Heart left ventricle (tissue), 16 donors: ENCODE measurements at regions not wholly inside any gene's neighbourhood (a gene's known extent, or its start where the extent isn't known, plus 50 kb on each side); places are given as distances from the start of the nearest gene placed in this dataset.

Source experiments
- ATAC-seq, 4 donors: fragments of 200-7000 bp; cut with Tn5 transposase; one replicate each; pipeline ENCODE4 v1.9.1; 2020 to 2022; ENCODE audit warnings: moderate library complexity in 4 of 4, mild to moderate bottlenecking in 3 of 4, moderate number of reproducible peaks in 1 of 4
- DNase-seq, 5 donors: peaks; one replicate each; pipeline ENCODE4 v3.0.0-alpha.2; 2020
- H3K27ac ChIP-seq, 12 donors: fragments of 200-600 bp; sonication (generic) in 4 of 12; one replicate each; pipeline versions ENCODE4 v1.5.0 to v1.8.0; 2016 to 2022; ENCODE audit warnings: mild to moderate bottlenecking in 2 of 12
- H3K27me3 ChIP-seq, 9 donors: fragments of 200-600 bp; sonication (generic) in 2 of 9; one replicate each; pipeline versions ENCODE4 v1.5.1 to v1.8.0; 2016 to 2022; ENCODE audit warnings: mild to moderate bottlenecking in 3 of 9
- H3K36me3 ChIP-seq, 9 donors: fragments of 200-600 bp; sonication (generic) in 2 of 9; one replicate each; pipeline versions ENCODE4 v1.5.0 to v1.8.0; 2018 to 2022; ENCODE audit warnings: mild to moderate bottlenecking in 2 of 9
- H3K4me1 ChIP-seq, 12 donors: fragments of 200-600 bp; sonication (generic) in 4 of 12; one replicate each; pipeline versions ENCODE4 v1.5.0 to v1.8.0; 2016 to 2022; ENCODE audit warnings: mild to moderate bottlenecking in 3 of 12
- H3K4me3 ChIP-seq, 12 donors: fragments of 200-600 bp; sonication (generic) in 4 of 12; one replicate each; pipeline versions ENCODE4 v1.5.0 to v1.8.0; 2017 to 2022; ENCODE audit warnings: mild to moderate bottlenecking in 9 of 12, moderate library complexity in 4 of 12
- H3K9me3 ChIP-seq, 12 donors: fragments of 200-600 bp; sonication (generic) in 4 of 12; one replicate each; pipeline versions ENCODE4 v1.5.0 to v1.8.0; 2016 to 2022; ENCODE audit warnings: mild to moderate bottlenecking in 1 of 12
- POLR2A ChIP-seq, 2 donors: fragments of 450-650 bp; IDR thresholded peaks; one replicate each; pipeline ENCODE4 v1.6.1; 2017; ENCODE audit warnings: antibody characterized with exemption in 2 of 2, mild to moderate bottlenecking in 2 of 2, moderate library complexity in 2 of 2
- WGBS, 4 donors: extraction: QIAGEN DNeasy Blood & Tissue Kit in 2 of 4; methylation state at CpG; one replicate each; pipeline versions ENCODE4 v1.1.5 to v1.1.7; 2013 to 2018; 5-methylcytosine and 5-hydroxymethylcytosine counted together
- intact Hi-C, 10 donors: fragments of 100-400 bp; cut with DNase I; formaldehyde crosslinking; loops; one replicate each; pipeline versions ENCODE4 v1.11.1 to v1.14.2; 2022
- TF ChIP-seq, protein P1 (sequence below), 12 donors: fragments of 200-600 bp; sonication (generic) in 4 of 12; IDR thresholded peaks; one replicate each; pipeline versions ENCODE4 v1.5.0 to v1.8.0; 2018 to 2022; ENCODE audit warnings: antibody characterized with exemption in 12 of 12, mild to moderate bottlenecking in 5 of 12
- donor health status: ischemic (EF 13 %, LVEDD 7.1; RV severe dilation, severe dysfunction).
- donor health status: healthy with polysubstance abuse.
- donor health status: DM: no; HTN: yes; CAD: no.
- donor health status: DM: no; HTN: no; CAD: no.
- donor health status: ischemic (EF 25% LVEDD 6.9; RV normal size, moderate dysfunction).
- donor health status: ischemic (EF 25% LVEDD 5.7; RV mildly dilated, moderate dysfunction).
- donor health status: healthy.
- donor health status: DM: yes; HTN: yes; CAD: no.
- donor health status: ischemic (EF 35%, LVEDD 5.7; RV mildly dilated, moderate dysfunction).
- donor health status: nonischemic (EF 11% LVEDD 7.7; RV severe dilation, severe dysfunction).
- donor health status: DM: yes; HTN: yes; CAD: no.
- donor health status: PGD.
- donor health status: ischemic (EF 29% LVEDD 5.4; RV normal size, mild dysfunction).
- donor health status: nonischemic (EF 23%, LVEDD 6.1; RV moderate dilation, normal function).

- DNase-seq (no peak), ATAC-seq (no peak)
- Histone ChIP-seq H3K27me3 (peaks cover 0 to 26% (median 7%) of the 10 kb centered on the region in 9 donors), H3K36me3 (no peaks in the 10 kb centered on the region), H3K4me3 (no peak overlapping the region), H3K27ac (no peak overlapping the region), H3K9me3 (no peaks in the 10 kb centered on the region), H3K4me1 (no peaks in the 10 kb centered on the region)
- intact Hi-C loops = no loop called here
- TF ChIP-seq, protein P1, sequence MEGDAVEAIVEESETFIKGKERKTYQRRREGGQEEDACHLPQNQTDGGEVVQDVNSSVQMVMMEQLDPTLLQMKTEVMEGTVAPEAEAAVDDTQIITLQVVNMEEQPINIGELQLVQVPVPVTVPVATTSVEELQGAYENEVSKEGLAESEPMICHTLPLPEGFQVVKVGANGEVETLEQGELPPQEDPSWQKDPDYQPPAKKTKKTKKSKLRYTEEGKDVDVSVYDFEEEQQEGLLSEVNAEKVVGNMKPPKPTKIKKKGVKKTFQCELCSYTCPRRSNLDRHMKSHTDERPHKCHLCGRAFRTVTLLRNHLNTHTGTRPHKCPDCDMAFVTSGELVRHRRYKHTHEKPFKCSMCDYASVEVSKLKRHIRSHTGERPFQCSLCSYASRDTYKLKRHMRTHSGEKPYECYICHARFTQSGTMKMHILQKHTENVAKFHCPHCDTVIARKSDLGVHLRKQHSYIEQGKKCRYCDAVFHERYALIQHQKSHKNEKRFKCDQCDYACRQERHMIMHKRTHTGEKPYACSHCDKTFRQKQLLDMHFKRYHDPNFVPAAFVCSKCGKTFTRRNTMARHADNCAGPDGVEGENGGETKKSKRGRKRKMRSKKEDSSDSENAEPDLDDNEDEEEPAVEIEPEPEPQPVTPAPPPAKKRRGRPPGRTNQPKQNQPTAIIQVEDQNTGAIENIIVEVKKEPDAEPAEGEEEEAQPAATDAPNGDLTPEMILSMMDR (IDR thresholded peaks at IDR 0.05) = no peak
- TF ChIP-seq POLR2A (IDR thresholded peaks at IDR 0.05) = no peak
- 47 to 55% (median 52%) methylated on average over 7 of the region's 7 CpGs for WGBS, 4 donors
Observed at GRCh38 chr18:47577520-47577919, 326.1 kb upstream of the SKOR2 start.

DNA sequence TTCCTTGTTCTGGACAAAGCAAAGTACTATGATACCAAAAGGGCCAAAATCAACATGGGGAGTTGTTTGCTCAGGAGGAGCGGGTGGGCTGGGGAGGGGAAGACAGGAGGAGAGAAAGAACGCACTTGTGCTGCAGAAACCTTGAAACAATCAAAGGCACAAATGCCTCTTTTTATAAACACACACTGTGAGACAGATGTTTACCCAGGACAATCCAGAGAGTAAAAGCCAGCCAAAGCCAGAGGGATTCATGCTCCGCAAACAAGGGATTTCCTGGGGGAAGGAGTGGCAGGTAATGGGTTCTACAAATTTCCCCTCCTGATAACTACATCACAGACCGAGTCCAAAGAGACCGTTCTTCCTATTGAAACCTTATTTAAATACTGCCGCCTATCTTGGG lies 323.5 kb upstream of the SKOR2 start:
- no peak for TF ChIP-seq POLR2A (IDR thresholded peaks at IDR 0.05)
- ATAC-seq (no peak), DNase-seq (no peak)
- intact Hi-C loops = no loop called here
- Histone ChIP-seq H3K4me1 (no peaks in the 10 kb centered on the region), H3K4me3 (no peak overlapping the region), H3K9me3 (no peaks in the 10 kb centered on the region), H3K27me3 (peaks cover 0 to 31% (median 3%) of the 10 kb centered on the region in 9 donors), H3K36me3 (no peaks in the 10 kb centered on the region), H3K27ac (no peak overlapping the region)
- 56 to 73% (median 69%) methylated on average over 6 of the region's 6 CpGs for WGBS, 4 donors

DNA sequence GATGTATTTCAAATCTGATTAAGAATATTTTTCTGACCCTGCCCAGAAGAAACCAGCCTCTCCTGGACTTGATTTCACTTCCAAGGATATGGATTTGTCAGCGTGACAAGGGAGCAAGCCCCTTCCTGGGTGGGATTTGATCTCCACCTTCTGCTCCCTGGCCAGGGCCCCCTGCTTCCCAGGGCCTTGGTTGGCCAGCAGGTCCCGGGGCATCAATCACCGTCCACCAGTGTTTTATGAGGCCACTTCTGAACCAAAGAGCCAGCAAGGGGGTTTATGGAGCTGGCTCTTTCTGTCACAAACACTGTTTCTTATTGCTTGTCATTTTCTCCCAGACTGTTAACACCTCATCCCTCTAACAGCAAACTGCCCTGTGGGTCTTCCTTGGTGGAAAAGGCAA lies 320.5 kb upstream of the SKOR2 start:
- no peak for ATAC-seq
- TF ChIP-seq POLR2A (IDR thresholded peaks at IDR 0.05) = no peak
- TF ChIP-seq, protein P1 (IDR thresholded peaks at IDR 0.05) = no peak
- no peak overlapping the region for H3K27ac ChIP-seq
- H3K27me3 ChIP-seq = peaks cover 0 to 29% (median 0%) of the 10 kb centered on the region in 9 donors
- H3K9me3 ChIP-seq = no peaks in the 10 kb centered on the region
- intact Hi-C loops = no loop called here
- WGBS, 4 donors = 68 to 79% (median 74%) methylated on average over 3 of the region's 3 CpGs
- no peak for DNase-seq
- H3K4me3 ChIP-seq = no peak overlapping the region
- H3K4me1 ChIP-seq = no peaks in the 10 kb centered on the region
- no peaks in the 10 kb centered on the region for H3K36me3 ChIP-seq

GRCh38 chr18:47566809-47567208 lies 315.3 kb upstream of the SKOR2 start:
- DNase-seq = no peak
- intact Hi-C loops = loop anchor here in 1 of 10 donors (10.0 kb wide), 1 partner anchor 492 kb away; no protein-coding TSS in a partner anchor
- Histone ChIP-seq H3K4me1 (no peaks in the 10 kb centered on the region), H3K27me3 (peaks cover 0 to 39% (median 4%) of the 10 kb centered on the region in 9 donors), H3K27ac (no peak overlapping the region), H3K36me3 (no peaks in the 10 kb centered on the region), H3K9me3 (peaks cover 0 to 14% (median 0%) of the 10 kb centered on the region in 12 donors), H3K4me3 (no peak overlapping the region)
- WGBS, 4 donors = 84 to 88% (median 86%) methylated on average over 1 of the region's 1 CpG
- TF ChIP-seq POLR2A (IDR thresholded peaks at IDR 0.05) = no peak
- ATAC-seq = no peak

DNA sequence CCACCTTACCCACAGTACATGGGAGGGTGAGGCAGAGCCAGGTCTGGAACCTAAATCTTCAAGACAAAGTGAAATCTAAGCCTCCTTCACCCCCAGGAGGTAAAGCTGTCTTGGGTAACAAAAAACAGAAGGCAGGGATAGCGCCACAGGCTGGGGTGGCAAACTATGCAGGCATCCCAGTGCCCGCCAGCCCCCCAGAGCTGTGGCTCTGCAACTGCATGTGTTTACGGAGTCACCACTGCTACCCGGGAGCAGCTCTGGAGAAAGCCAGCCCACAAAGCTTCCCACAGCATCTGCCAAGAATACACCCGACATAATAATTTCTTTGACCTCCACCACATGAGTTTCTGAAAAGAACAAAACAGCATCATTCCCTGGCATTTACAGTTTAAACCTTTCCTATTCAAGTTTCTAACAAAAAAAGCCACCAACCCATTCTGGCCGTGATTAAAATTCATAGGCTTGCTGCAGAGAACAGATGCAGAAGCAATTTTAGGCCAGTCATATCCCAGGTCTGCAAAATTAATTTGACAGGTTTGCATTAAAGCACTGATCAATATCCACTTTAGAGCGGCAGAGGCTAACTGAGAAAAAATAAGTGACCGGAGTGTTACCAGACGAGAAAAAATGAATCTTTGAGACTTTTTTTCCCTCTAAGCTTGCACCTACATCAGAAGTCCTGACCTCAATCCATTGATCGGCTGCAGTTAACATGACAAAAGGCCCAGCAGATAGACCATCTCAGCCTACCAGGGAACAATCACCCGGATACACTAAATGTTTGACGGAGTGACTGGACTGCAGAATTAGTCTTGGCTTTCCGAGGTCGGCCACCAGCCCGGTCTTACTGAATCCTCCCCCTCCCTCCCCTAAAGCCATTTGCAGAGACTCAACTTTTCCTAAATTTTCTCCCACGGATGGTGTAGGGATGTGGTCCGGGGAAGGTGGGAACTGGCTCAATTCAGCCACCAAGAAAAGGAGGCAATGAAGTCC lies 309.6 kb upstream of the SKOR2 start:
- TF ChIP-seq, protein P1 (IDR thresholded peaks at IDR 0.05) = no peak
- TF ChIP-seq POLR2A (IDR thresholded peaks at IDR 0.05) = no peak
- intact Hi-C loops = loop anchor here in 1 of 10 donors (10.0 kb wide), 1 partner anchor 486 kb away; no protein-coding TSS in a partner anchor
- Histone ChIP-seq H3K4me1 (no peaks in the 10 kb centered on the region), H3K27me3 (peaks cover 0 to 61% (median 26%) of the 10 kb centered on the region in 9 donors), H3K9me3 (peaks cover 0 to 10% (median 0%) of the 10 kb centered on the region in 12 donors), H3K4me3 (no peak overlapping the region), H3K27ac (no peak overlapping the region), H3K36me3 (no peaks in the 10 kb centered on the region)
- ATAC-seq = no peak
- 34 to 43% (median 40%) methylated on average over 17 of the region's 17 CpGs for WGBS, 4 donors
- DNase-seq = no peak
